Testis (tissue), 2 donors: ENCODE measurements at regions not wholly inside any gene's neighbourhood (a gene's known extent, or its start where the extent isn't known, plus 50 kb on each side); places are given as distances from the start of the nearest gene placed in this dataset.

Experiments
- CTCF ChIP-seq, 3 experiments: fragments of 450-650 bp in 2 of 3; fragments of 200-600 bp in 1 of 3; sonication (generic) in 1 of 3; IDR thresholded peaks; one replicate each; pipeline ENCODE4 v1.5.1; 2016 to 2019; ENCODE audit warnings: antibody characterized with exemption in 3 of 3, mild to moderate bottlenecking in 2 of 3, moderate library complexity in 1 of 3
- POLR2A ChIP-seq: fragments of 450-650 bp; IDR thresholded peaks from one replicate; pipeline ENCODE4 v1.6.1; 2017; ENCODE audit warnings: antibody characterized with exemption, mild to moderate bottlenecking, moderate library complexity

GRCh38 chr1:221824909-221825308, 83.0 kb upstream of the DUSP10 start:
- TF ChIP-seq CTCF (IDR thresholded peaks at IDR 0.05) (no peak), POLR2A (no peak)
